SH-SY5Y (cell line): ENCODE measurements at regions not wholly inside any gene's neighbourhood (a gene's known extent, or its start where the extent isn't known, plus 50 kb on each side); places are given as distances from the start of the nearest gene placed in this dataset.

ENCODE experiments used
- GATA2 ChIP-seq: IDR thresholded peaks from 2 replicates; pipeline ENCODE4 v1.6.1; 2011; ENCODE audit warnings: mild to moderate bottlenecking, low read depth, low read length
- GATA3 ChIP-seq: IDR thresholded peaks from 2 replicates; pipeline ENCODE4 v1.6.1; 2011; ENCODE audit warnings: low read depth, mild to moderate bottlenecking, low read length, moderate library complexity

- no peak for TF ChIP-seq GATA3
- no peak for TF ChIP-seq GATA2
Measured at GRCh38 chr11:45030778-45031177, 80.1 kb upstream of the TP53I11 start.
